Astrocyte of the cerebellum (primary cell): ENCODE measurements at regions not wholly inside any gene's neighbourhood (a gene's known extent, or its start where the extent isn't known, plus 50 kb on each side); places are given as distances from the start of the nearest gene placed in this dataset.

ENCODE experiments used
- DNase-seq: peaks from one replicate; pipeline ENCODE4 v3.0.0-alpha.2; 2011; ENCODE audit warnings: low read depth
- H3K4me3 ChIP-seq: 2 replicates; pipeline ENCODE4 v1.5.1; 2011; ENCODE audit warnings: mild to moderate bottlenecking, low read depth, low read length, moderate library complexity
- CTCF ChIP-seq: IDR thresholded peaks from 2 replicates; pipeline ENCODE4 v1.5.1; 2012; ENCODE audit warnings: low read length, low read depth, moderate library complexity, mild to moderate bottlenecking; ENCODE audit errors: missing control alignments
- in situ Hi-C: cut with HindIII; loops from 2 replicates; pipeline ENCODE4 v1.10.0; 2017; ENCODE audit warnings: low sequenced_read_pairs

- in situ Hi-C loops = no loop called here
- no peak for TF ChIP-seq CTCF
- no peak for DNase-seq
- no peak overlapping the region for H3K4me3 ChIP-seq
Measured at GRCh38 chr1:185448591-185449186, 131.6 kb upstream of the IVNS1ABP start.

DNA sequence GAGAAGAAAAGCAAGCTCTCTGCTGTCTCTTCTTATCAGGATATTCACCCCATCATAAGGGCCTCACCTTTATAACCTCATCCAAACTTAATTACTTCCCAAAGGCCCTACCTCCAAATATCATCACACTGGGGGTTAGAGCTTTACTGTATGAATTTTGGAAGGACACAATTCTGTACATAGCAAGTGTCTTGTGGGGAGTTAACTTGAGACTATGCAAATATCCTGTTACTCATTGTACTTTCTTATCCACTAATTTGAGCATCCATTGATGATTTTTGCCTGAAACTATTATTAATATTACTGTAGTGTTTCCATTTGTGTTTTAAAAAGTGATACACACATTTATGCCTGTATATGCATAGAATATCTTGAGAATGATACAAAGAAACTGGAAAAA lies 129.1 kb upstream of the IVNS1ABP start:
- TF ChIP-seq CTCF = no peak
- H3K4me3 ChIP-seq = no peak overlapping the region
- DNase-seq = no peak
- in situ Hi-C loops = no loop called here

GRCh38 chr1:185445594-185445993 lies 128.6 kb upstream of the IVNS1ABP start:
- H3K4me3 ChIP-seq = no peak overlapping the region
- DNase-seq = no peak
- in situ Hi-C loops = no loop called here
- TF ChIP-seq CTCF = no peak

GRCh38 chr1:185444676-185445075 lies 127.6 kb upstream of the IVNS1ABP start:
- in situ Hi-C loops = no loop called here
- H3K4me3 ChIP-seq = no peak overlapping the region
- DNase-seq = no peak
- TF ChIP-seq CTCF = no peak

DNA sequence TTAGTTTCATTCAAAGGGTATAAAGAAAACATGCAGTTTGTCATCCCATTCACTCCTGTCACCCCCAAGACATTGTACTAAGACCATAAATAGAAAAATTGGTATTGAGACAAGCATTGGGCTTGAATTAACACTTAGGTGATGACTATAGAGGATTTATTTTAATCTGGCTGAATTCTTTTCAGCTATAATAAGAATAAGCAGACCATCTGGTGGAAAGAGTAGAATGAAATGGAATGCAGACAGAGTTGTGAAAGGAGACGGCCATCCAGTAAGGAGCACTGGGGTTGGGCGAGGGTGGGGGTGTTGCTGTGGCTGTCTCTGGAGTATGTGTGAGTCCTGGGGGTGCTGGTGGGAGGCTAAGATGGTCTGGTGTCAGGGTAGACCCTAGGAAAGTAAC lies 125.0 kb upstream of the IVNS1ABP start:
- DNase-seq = no peak

GRCh38 chr1:185441605-185442004 lies 124.6 kb upstream of the IVNS1ABP start:
- in situ Hi-C loops = no loop called here
- peak; percentile 70 for DNase-seq
- no peak for TF ChIP-seq CTCF
- no peak overlapping the region for H3K4me3 ChIP-seq

More for the DNA sequence above, 125.0 kb upstream of the IVNS1ABP start:
- TF ChIP-seq CTCF = no peak
- in situ Hi-C loops = no loop called here
- no peak overlapping the region for H3K4me3 ChIP-seq
